ENCODE measurements at regions not wholly inside any gene's neighbourhood (a gene's known extent, or its start where the extent isn't known, plus 50 kb on each side); places are given as distances from the start of the nearest gene placed in this dataset.

DNA sequence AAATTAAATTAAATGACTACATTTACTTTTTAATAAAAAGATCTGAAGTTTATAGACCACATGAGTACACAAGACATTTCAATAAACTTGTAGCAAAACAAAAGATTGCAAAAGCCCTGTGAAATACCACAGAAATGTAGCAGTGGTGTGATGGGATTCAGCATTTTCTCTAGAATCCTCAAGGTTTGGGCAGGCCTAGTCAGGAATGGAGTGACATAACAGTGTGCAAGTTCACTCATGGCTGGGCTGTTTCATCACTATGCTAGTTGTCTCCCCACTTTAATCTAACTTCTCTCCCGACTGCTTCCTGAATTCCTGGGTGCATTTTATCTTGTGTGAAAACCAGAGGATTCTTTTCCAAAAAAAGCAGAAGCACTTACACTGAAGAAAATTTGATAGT lies 1089.9 kb upstream of the DDX18 start:
- TF ChIP-seq, protein P1, sequence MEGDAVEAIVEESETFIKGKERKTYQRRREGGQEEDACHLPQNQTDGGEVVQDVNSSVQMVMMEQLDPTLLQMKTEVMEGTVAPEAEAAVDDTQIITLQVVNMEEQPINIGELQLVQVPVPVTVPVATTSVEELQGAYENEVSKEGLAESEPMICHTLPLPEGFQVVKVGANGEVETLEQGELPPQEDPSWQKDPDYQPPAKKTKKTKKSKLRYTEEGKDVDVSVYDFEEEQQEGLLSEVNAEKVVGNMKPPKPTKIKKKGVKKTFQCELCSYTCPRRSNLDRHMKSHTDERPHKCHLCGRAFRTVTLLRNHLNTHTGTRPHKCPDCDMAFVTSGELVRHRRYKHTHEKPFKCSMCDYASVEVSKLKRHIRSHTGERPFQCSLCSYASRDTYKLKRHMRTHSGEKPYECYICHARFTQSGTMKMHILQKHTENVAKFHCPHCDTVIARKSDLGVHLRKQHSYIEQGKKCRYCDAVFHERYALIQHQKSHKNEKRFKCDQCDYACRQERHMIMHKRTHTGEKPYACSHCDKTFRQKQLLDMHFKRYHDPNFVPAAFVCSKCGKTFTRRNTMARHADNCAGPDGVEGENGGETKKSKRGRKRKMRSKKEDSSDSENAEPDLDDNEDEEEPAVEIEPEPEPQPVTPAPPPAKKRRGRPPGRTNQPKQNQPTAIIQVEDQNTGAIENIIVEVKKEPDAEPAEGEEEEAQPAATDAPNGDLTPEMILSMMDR (IDR thresholded peaks at IDR 0.05), result no peak
- TF ChIP-seq POLR2AphosphoS5 (IDR thresholded peaks at IDR 0.05), result no peak
- TF ChIP-seq POLR2A (IDR thresholded peaks at IDR 0.05), result no peak
